HCT116 (cell line): ENCODE measurements at regions not wholly inside any gene's neighbourhood (a gene's known extent, or its start where the extent isn't known, plus 50 kb on each side); places are given as distances from the start of the nearest gene placed in this dataset.

Experiments
- ATAC-seq: fragments of 200-7000 bp; cut with Tn5 transposase; 2 replicates; pipeline ENCODE4 v1.9.1; 2020; ENCODE audit warnings: mild to moderate bottlenecking, moderate library complexity
- BruUV-seq: library from RNA; stranded (reverse); fragments of 400-500 nt; replicated peaks from 2 replicates; lab custom pipeline; 2021; lab: Mats Ljungman, UMichigan
- CTCF ChIA-PET: fragments of 300-600 bp; sonication (Branson Sonifier 250); formaldehyde crosslinking; loops from one replicate; lab custom pipeline; 2021; ENCODE audit warnings: antibody characterized with exemption; lab: Charles Lee
- POLR2A ChIA-PET: fragments of 300-600, 350-600 bp; sonication (Branson Sonifier 250); formaldehyde crosslinking; loops from one replicate; lab custom pipeline; 2021; ENCODE audit warnings: antibody characterized with exemption; lab: Charles Lee
- RAD21 ChIA-PET, 2 experiments: fragments of 300-600 bp; sonication (Branson Sonifier 250); formaldehyde crosslinking; loops; one replicate each; lab custom pipeline; 2023; ENCODE audit warnings: low total read pairs in 2 of 2; ENCODE audit not compliant: uncharacterized antibody in 2 of 2, unreplicated experiment in 2 of 2, low non-redundant PET in 1 of 2; lab: Charles Lee
- DNase-seq: peaks from one replicate; pipeline ENCODE4 v3.0.0-alpha.2; 2010; ENCODE audit warnings: low read depth, low spot score
- H2AFZ ChIP-seq: fragments of 200-600 bp; shearing (Covaris generic), sonication (generic); 2 replicates; pipeline ENCODE4 v1.6.1; 2017; ENCODE audit warnings: low read depth, mixed run types, mixed read lengths, antibody characterized with exemption, low read length; ENCODE audit not compliant: poor library complexity, severe bottlenecking
- H3K27ac ChIP-seq: 2 replicates; pipeline ENCODE4 v1.5.1; 2012; ENCODE audit warnings: low read depth, low read length
- H3K27me3 ChIP-seq: fragments of 200-600 bp; sonication (generic); 2 replicates; pipeline ENCODE4 v1.6.1; 2016; ENCODE audit warnings: mixed run types, low read length, mixed read lengths; ENCODE audit not compliant: insufficient read depth
- H3K36me3 ChIP-seq, 2 experiments: fragments of 200-500 bp in 1 of 2; fragments of 200-600 bp in 1 of 2; sonication (Bioruptor generic) in 1 of 2; sonication (generic) in 1 of 2; 2 replicates each; pipeline versions ENCODE4 v1.5.1 to v1.6.1; 2014 to 2016; ENCODE audit warnings: low read length in 2 of 2, inconsistent platforms in 1 of 2, mixed read lengths in 1 of 2, mixed run types in 1 of 2; ENCODE audit not compliant: insufficient read depth in 2 of 2, control insufficient read depth in 1 of 2
- H3K4me1 ChIP-seq, 2 experiments: fragments of 200-600 bp in 1 of 2; sonication (generic) in 1 of 2; 2 replicates each; pipeline versions ENCODE4 v1.5.1 to v1.6.1; 2012 to 2017; ENCODE audit warnings: low read length in 2 of 2, inconsistent platforms in 1 of 2, mild to moderate bottlenecking in 1 of 2, mixed read lengths in 1 of 2, mixed run types in 1 of 2, moderate library complexity in 1 of 2; ENCODE audit not compliant: insufficient read depth in 2 of 2, control insufficient read depth in 1 of 2
- H3K4me2 ChIP-seq: fragments of 200-600 bp; sonication (generic); 2 replicates; pipeline ENCODE4 v1.6.1; 2017; ENCODE audit warnings: mixed run types, low read length, mixed read lengths
- H3K4me3 ChIP-seq, 2 experiments: fragments of 200-600 bp in 1 of 2; sonication (generic) in 1 of 2; replicated peaks in 1 of 2; 2 replicates each; pipeline ENCODE4 v1.5.1; 2011 to 2016; ENCODE audit warnings: low read length in 2 of 2, control low read depth in 1 of 2, low read depth in 1 of 2, mild to moderate bottlenecking in 1 of 2, mixed read lengths in 1 of 2, mixed run types in 1 of 2
- H3K79me2 ChIP-seq: fragments of 200-600 bp; sonication (generic); 2 replicates; pipeline ENCODE4 v1.6.1; 2017; ENCODE audit warnings: mild to moderate bottlenecking, mixed run types, low read length, moderate library complexity, mixed read lengths; ENCODE audit not compliant: insufficient read depth
- H3K9ac ChIP-seq: fragments of 200-600 bp; sonication (generic); 2 replicates; pipeline ENCODE4 v1.6.1; 2016; ENCODE audit warnings: low read length, mixed read lengths
- H3K9me2 ChIP-seq: fragments of 200-600 bp; sonication (generic), shearing (Covaris generic); 2 replicates; pipeline ENCODE4 v1.6.1; 2017; ENCODE audit warnings: mixed run types, mild to moderate bottlenecking, moderate library complexity; ENCODE audit not compliant: insufficient read depth
- H3K9me3 ChIP-seq, 2 experiments: fragments of 200-500 bp in 1 of 2; fragments of 200-600 bp in 1 of 2; sonication (Bioruptor generic) in 1 of 2; sonication (generic) in 1 of 2; 2 replicates each; pipeline ENCODE4 v1.6.1; 2014 to 2017; ENCODE audit warnings: low read length in 2 of 2, mixed read lengths in 2 of 2, inconsistent platforms in 1 of 2, low read depth in 1 of 2, mild to moderate bottlenecking in 1 of 2, mixed run types in 1 of 2, moderate library complexity in 1 of 2; ENCODE audit not compliant: control insufficient read depth in 1 of 2, insufficient read depth in 1 of 2
- H4K20me1 ChIP-seq: fragments of 200-600 bp; sonication (generic), shearing (Covaris generic); 2 replicates; pipeline ENCODE4 v1.6.1; 2017; ENCODE audit warnings: mixed run types, mild to moderate bottlenecking, moderate library complexity; ENCODE audit not compliant: insufficient read depth
- CEBPB ChIP-seq: IDR thresholded peaks from 2 replicates; pipeline ENCODE4 v1.6.1; 2012; ENCODE audit warnings: low read depth
- ELF1 ChIP-seq: IDR thresholded peaks from 2 replicates; pipeline ENCODE4 v1.6.1; 2012; ENCODE audit warnings: low read depth, borderline replicate concordance
- JUND ChIP-seq: IDR thresholded peaks from 2 replicates; pipeline ENCODE4 v1.6.1; 2012
- POLR2A ChIP-seq: IDR thresholded peaks from 2 replicates; pipeline ENCODE4 v1.7.0; 2011; ENCODE audit warnings: borderline replicate concordance; ENCODE audit not compliant: insufficient read depth, insufficient read length; ENCODE audit errors: extremely low read depth
- SIN3A ChIP-seq: IDR thresholded peaks from 2 replicates; pipeline ENCODE4 v1.6.1; 2012; ENCODE audit warnings: low read depth
- SRF ChIP-seq: IDR thresholded peaks from 2 replicates; pipeline ENCODE4 v1.6.1; 2012; ENCODE audit warnings: low read depth
- YY1 ChIP-seq: IDR thresholded peaks from 2 replicates; pipeline ENCODE4 v1.6.1; 2011; ENCODE audit warnings: low read length, low read depth, moderate library complexity, mild to moderate bottlenecking; ENCODE audit not compliant: insufficient replicate concordance; ENCODE audit errors: extremely low read depth
- intact Hi-C: fragments of 100-400 bp; cut with micrococcal nuclease; formaldehyde crosslinking; loops from 2 replicates; pipeline ENCODE4 v1.10.0; 2022
- TF ChIP-seq, protein P1 (sequence below): IDR thresholded peaks from 2 replicates; pipeline ENCODE4 v1.6.1; 2012
- TF ChIP-seq, protein P2 (sequence below): IDR thresholded peaks from 2 replicates; pipeline ENCODE4 v1.6.1; 2012; ENCODE audit warnings: low read depth

DNA sequence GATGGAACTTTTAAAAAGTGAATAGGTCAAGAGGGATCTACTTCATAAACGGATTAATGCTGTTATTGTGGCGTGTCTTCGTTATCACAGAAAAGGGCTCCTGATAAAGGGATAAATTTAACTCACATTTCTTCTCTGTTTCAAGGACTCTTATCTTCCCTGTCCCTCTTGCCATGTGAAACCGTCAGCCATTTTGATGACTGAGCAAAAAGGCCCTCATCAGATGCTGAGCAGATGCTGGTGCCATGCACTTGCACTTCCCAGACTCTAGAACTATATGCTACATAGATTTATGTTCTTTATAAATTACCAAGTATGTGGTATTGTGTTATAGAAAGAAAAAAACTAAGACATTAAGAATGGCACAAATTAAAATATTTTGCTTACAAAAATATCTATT, 1011.8 kb upstream of the GBE1 start:
- Histone ChIP-seq H3K27ac (no peak overlapping the region), H2AFZ (no peak overlapping the region), H3K4me1 (no peaks in the 10 kb centered on the region), H3K9me3 (peaks cover 0 to 17% of the 10 kb centered on the region in 2 experiments; a peak in 2 of 4 replicates), H3K79me2 (no peaks in the 10 kb centered on the region), H4K20me1 (no peaks in the 10 kb centered on the region), H3K9ac (no peak overlapping the region), H3K4me3 (no peak overlapping the region), H3K9me2 (no peaks in the 10 kb centered on the region), H3K27me3 (no peaks in the 10 kb centered on the region), H3K4me2 (no peak overlapping the region), H3K36me3 (no peaks in the 10 kb centered on the region)
- no TSS peak for BruUV-seq
- TF ChIP-seq ELF1, result no peak
- POLR2A ChIA-PET, result no interaction called here
- DNase-seq, result no peak
- CTCF ChIA-PET, result no interaction called here
- intact Hi-C loops, result no loop called here
- RAD21 ChIA-PET, result no interaction called here
- ATAC-seq, result no peak

DNA sequence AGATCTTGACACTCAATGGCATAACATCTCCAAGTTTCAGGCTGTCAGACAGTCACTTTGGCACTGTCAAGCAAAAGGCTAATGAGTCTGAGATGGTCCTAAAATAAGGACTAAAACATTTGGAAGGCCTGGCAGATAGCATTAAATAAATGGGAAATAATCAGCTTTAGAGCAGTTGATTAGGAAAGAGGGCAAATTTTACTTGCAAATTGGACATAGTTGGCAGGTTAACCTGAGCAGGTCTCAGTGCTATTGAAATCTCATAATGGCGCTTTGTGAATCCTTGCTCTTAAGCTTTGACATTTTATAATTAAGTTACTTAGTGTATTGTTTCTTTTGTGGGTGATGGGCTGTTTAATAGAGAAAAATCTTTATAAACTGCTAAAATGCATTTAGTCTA, 1003.1 kb upstream of the GBE1 start:
- intact Hi-C loops, result no loop called here
- BruUV-seq, result no TSS peak
- TF ChIP-seq ELF1, result no peak
- TF ChIP-seq JUND, result no peak
- TF ChIP-seq, protein P1, sequence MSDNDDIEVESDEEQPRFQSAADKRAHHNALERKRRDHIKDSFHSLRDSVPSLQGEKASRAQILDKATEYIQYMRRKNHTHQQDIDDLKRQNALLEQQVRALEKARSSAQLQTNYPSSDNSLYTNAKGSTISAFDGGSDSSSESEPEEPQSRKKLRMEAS, result no peak
- TF ChIP-seq YY1, result no peak
- no peak for TF ChIP-seq SRF
- TF ChIP-seq, protein P2, sequence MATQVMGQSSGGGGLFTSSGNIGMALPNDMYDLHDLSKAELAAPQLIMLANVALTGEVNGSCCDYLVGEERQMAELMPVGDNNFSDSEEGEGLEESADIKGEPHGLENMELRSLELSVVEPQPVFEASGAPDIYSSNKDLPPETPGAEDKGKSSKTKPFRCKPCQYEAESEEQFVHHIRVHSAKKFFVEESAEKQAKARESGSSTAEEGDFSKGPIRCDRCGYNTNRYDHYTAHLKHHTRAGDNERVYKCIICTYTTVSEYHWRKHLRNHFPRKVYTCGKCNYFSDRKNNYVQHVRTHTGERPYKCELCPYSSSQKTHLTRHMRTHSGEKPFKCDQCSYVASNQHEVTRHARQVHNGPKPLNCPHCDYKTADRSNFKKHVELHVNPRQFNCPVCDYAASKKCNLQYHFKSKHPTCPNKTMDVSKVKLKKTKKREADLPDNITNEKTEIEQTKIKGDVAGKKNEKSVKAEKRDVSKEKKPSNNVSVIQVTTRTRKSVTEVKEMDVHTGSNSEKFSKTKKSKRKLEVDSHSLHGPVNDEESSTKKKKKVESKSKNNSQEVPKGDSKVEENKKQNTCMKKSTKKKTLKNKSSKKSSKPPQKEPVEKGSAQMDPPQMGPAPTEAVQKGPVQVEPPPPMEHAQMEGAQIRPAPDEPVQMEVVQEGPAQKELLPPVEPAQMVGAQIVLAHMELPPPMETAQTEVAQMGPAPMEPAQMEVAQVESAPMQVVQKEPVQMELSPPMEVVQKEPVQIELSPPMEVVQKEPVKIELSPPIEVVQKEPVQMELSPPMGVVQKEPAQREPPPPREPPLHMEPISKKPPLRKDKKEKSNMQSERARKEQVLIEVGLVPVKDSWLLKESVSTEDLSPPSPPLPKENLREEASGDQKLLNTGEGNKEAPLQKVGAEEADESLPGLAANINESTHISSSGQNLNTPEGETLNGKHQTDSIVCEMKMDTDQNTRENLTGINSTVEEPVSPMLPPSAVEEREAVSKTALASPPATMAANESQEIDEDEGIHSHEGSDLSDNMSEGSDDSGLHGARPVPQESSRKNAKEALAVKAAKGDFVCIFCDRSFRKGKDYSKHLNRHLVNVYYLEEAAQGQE, result no peak
- no peak for TF ChIP-seq POLR2A
- TF ChIP-seq CEBPB, result no peak
- no peak for TF ChIP-seq SIN3A
- H3K9me3 ChIP-seq, result peaks cover 5 to 8% of the 10 kb centered on the region in 2 experiments; a peak in 3 of 4 replicates
- ChIA-PET CTCF (no interaction called here), RAD21 (no interaction called here), POLR2A (no interaction called here)
- DNase-seq, result no peak
- H3K4me1 ChIP-seq, result no peaks in the 10 kb centered on the region
- H3K27me3 ChIP-seq, result no peaks in the 10 kb centered on the region
- H3K9ac ChIP-seq, result no peak overlapping the region
- no peak for ATAC-seq
- H3K36me3 ChIP-seq, result no peaks in the 10 kb centered on the region
- H4K20me1 ChIP-seq, result no peaks in the 10 kb centered on the region
- H3K79me2 ChIP-seq, result no peaks in the 10 kb centered on the region
- no peak overlapping the region for H3K4me2 ChIP-seq
- H3K27ac ChIP-seq, result no peak overlapping the region
- H2AFZ ChIP-seq, result no peak overlapping the region
- no peak overlapping the region for H3K4me3 ChIP-seq
- H3K9me2 ChIP-seq, result no peaks in the 10 kb centered on the region
